Esophagus squamous epithelium (tissue), 5 donors: ENCODE measurements at regions not wholly inside any gene's neighbourhood (a gene's known extent, or its start where the extent isn't known, plus 50 kb on each side); places are given as distances from the start of the nearest gene placed in this dataset.
A peak's percentile ranks its signal among the peaks of the same experiment; 100 is the strongest.

Source experiments
- DNase-seq: peaks from one replicate; lab custom pipeline; 2025; lab: John Stamatoyannopoulos, UW
- H3K27ac ChIP-seq, 4 donors: fragments of 200-600 bp; sonication (generic); one replicate each; pipeline ENCODE4 v1.5.1; 2016 to 2019; ENCODE audit warnings: mild to moderate bottlenecking in 1 of 4
- H3K27me3 ChIP-seq, 4 donors: fragments of 200-600 bp; sonication (generic); 1 replicate in 3 of 4; 2 replicates in 1 of 4; pipeline versions ENCODE4 v1.5.1 to v1.6.0; 2017 to 2021; ENCODE audit warnings: antibody characterized with exemption in 1 of 4
- H3K36me3 ChIP-seq, 3 donors: fragments of 200-600 bp; sonication (generic); one replicate each; pipeline ENCODE4 v1.5.1; 2016 to 2019
- H3K4me1 ChIP-seq, 3 donors: fragments of 200-600 bp; sonication (generic); one replicate each; pipeline ENCODE4 v1.5.1; 2017 to 2019
- H3K4me3 ChIP-seq, 4 donors: fragments of 200-600 bp; sonication (generic); 1 replicate in 3 of 4; 2 replicates in 1 of 4; pipeline ENCODE4 v1.5.1; 2016 to 2019; ENCODE audit warnings: mild to moderate bottlenecking in 2 of 4, moderate library complexity in 1 of 4
- H3K9me3 ChIP-seq, 3 donors: fragments of 200-600 bp; sonication (generic); one replicate each; pipeline ENCODE4 v1.5.1; 2016 to 2019
- CTCF ChIP-seq, 6 experiments: fragments of 450-650 bp in 4 of 6; fragments of 200-600 bp in 2 of 6; sonication (generic) in 2 of 6; IDR thresholded peaks; one replicate each; pipeline ENCODE4 v1.5.1; 2016 to 2019; ENCODE audit warnings: antibody characterized with exemption in 6 of 6, mild to moderate bottlenecking in 4 of 6, moderate library complexity in 4 of 6
- POLR2A ChIP-seq, 4 donors: fragments of 450-650 bp; IDR thresholded peaks; one replicate each; pipeline ENCODE4 v1.6.1; 2017; ENCODE audit warnings: antibody characterized with exemption in 4 of 4, mild to moderate bottlenecking in 4 of 4, moderate library complexity in 3 of 4
- WGBS, 2 donors: methylation state at CpG; one replicate each; pipeline ENCODE4 v1.1.5; 2018; 5-methylcytosine and 5-hydroxymethylcytosine counted together
- intact Hi-C: fragments of 100-400 bp; cut with DNase I; formaldehyde crosslinking; loops from one replicate; pipeline ENCODE4 v1.15.0; 2022
- donor health status: DM: yes; HTN: yes; CAD: no.

DNA sequence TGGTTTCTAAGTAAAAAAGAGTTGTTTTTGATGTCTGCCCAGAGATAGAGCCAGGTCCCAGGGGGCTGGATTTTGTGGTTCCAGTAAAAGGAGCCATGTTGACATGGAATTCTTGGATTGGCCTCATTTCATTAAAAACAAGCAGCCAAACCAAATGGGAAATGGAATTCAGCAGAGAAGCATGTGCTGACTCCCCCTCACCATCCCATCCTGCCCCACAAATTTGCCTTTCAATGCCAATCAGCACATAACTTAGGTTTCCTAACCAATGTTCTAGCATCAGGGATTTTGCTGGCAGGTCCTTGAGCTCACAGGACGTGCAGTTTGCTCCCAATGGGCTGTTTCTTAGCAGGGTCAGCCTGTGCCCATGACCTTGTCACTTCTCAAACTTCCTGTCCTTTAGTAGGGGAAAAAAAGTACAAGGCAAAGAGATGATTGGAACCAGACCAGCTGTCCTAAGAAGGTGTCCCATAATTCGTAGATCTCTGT, 101.5 kb upstream of the GADD45A start:
- Histone ChIP-seq H3K4me1 (peaks cover 0 to 22% (median 0%) of the 10 kb centered on the region in 3 donors), H3K27me3 (no peaks in the 10 kb centered on the region), H3K36me3 (no peaks in the 10 kb centered on the region), H3K4me3 (no peak overlapping the region), H3K27ac (peak overlapping the region in 2 of 4 donors; percentile 10 to 45), H3K9me3 (no peaks in the 10 kb centered on the region)
- TF ChIP-seq POLR2A (IDR thresholded peaks at IDR 0.05) (no peak), CTCF (IDR thresholded peaks at IDR 0.05) (no peak)
- 80 to 92% methylated on average over 2 of the region's 2 CpGs for WGBS, 2 donors
- intact Hi-C loops, result no loop called here
- DNase-seq, result no peak

DNA sequence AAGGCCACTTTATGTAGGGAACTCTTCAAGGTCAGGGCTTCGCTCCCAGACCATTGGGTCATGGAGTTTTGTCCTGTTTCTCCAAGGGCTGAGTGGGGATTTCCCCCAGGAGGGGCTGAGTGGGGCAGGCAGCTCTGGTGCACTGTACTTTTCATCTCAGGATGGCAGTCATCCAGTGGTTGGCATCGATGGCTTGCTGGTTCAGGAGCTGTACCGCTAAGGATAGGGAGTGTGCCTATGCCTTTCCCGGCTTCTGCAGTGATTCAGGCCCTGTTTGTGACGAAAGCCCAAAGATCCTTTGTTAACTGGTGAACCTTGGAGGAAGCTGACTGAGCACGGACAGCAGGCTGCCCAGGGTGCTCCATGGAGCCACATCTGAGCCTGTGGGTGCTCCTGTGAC, 100.1 kb upstream of the GADD45A start:
- H3K9me3 ChIP-seq, result no peaks in the 10 kb centered on the region
- intact Hi-C loops, result no loop called here
- H3K4me3 ChIP-seq, result no peak overlapping the region
- H3K27me3 ChIP-seq, result no peaks in the 10 kb centered on the region
- no peaks in the 10 kb centered on the region for H3K36me3 ChIP-seq
- DNase-seq, result no peak
- WGBS, 2 donors, result 65 to 68% methylated on average over 2 to 5 of the region's 6 CpGs
- peaks cover 0 to 33% (median under 1%) of the 10 kb centered on the region in 3 donors for H3K4me1 ChIP-seq
- H3K27ac ChIP-seq, result no peak overlapping the region
- no peak for TF ChIP-seq CTCF (IDR thresholded peaks at IDR 0.05)
- no peak for TF ChIP-seq POLR2A (IDR thresholded peaks at IDR 0.05)

GRCh38 chr1:67586596-67586995, 98.4 kb upstream of the GADD45A start:
- DNase-seq, result no peak
- no peak for TF ChIP-seq POLR2A (IDR thresholded peaks at IDR 0.05)
- Histone ChIP-seq H3K36me3 (no peaks in the 10 kb centered on the region), H3K9me3 (no peaks in the 10 kb centered on the region), H3K4me1 (peaks cover 0 to 43% (median 9%) of the 10 kb centered on the region in 3 donors), H3K27ac (peak overlapping the region in 1 of 4 donors; percentile 69), H3K27me3 (no peaks in the 10 kb centered on the region), H3K4me3 (no peak overlapping the region)
- WGBS, 2 donors, result 69 to 73% methylated on average over 5 of the region's 5 CpGs
- intact Hi-C loops, result no loop called here

- DNase-seq, result no peak
- WGBS, 2 donors, result 80 to 83% methylated on average over 9 of the region's 9 CpGs
These were observed 96.7 kb upstream of the GADD45A start for GRCh38 chr1:67588178-67588855.

DNA sequence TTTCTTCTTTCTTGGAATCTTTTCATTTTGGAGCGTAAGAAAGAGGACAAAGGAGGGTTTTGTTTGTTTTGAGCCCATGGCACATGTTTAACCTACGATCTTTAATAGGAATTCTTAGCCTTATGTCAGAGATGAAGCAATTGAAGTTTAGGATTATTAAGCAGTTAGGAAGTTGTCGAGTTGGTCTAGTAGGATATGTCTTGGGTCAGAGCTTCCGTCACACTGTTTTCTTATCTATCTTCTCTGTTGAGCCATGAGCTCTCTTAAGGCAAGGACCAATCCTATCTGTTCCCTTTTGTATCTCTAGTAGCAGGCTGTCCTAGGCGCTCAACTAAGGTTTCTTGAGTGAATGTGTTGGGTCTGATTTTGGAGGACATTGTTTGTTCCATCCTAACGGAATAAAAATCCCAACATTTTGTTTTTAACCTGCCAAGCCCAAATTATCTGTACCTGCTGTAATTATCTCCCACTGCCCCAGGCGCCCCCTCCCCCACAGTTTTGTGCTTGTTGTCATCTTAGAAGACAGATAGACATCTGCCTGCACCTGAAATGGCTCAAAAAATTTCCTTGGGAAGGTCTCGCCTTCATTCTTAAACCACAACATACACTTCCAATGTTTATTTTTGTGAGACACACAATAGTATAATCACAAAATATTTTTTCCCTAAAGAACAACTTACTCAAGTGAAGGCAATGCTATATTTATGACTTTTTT, 95.3 kb upstream of the GADD45A start:
- Histone ChIP-seq H3K27me3 (no peaks in the 10 kb centered on the region), H3K36me3 (no peaks in the 10 kb centered on the region), H3K4me1 (peaks cover 0 to 34% (median 9%) of the 10 kb centered on the region in 3 donors), H3K4me3 (no peak overlapping the region), H3K9me3 (no peaks in the 10 kb centered on the region), H3K27ac (peak overlapping the region in 2 of 4 donors; percentile 16 to 69)
- intact Hi-C loops, result no loop called here
- TF ChIP-seq CTCF (IDR thresholded peaks at IDR 0.05) (no peak), POLR2A (IDR thresholded peaks at IDR 0.05) (no peak)
- 88 to 91% methylated on average over 8 of the region's 8 CpGs for WGBS, 2 donors
- no peak for DNase-seq

More at GRCh38 chr1:67588178-67588855, 96.7 kb upstream of the GADD45A start:
- Histone ChIP-seq H3K9me3 (no peaks in the 10 kb centered on the region), H3K27me3 (no peaks in the 10 kb centered on the region), H3K27ac (peak overlapping the region in 2 of 4 donors; percentile 25 to 69), H3K4me3 (no peak overlapping the region), H3K4me1 (peaks cover 0 to 37% (median 9%) of the 10 kb centered on the region in 3 donors), H3K36me3 (no peaks in the 10 kb centered on the region)
- TF ChIP-seq POLR2A (IDR thresholded peaks at IDR 0.05), result no peak
- TF ChIP-seq CTCF (IDR thresholded peaks at IDR 0.05), result no peak
- intact Hi-C loops, result no loop called here
